Activated naive CD8-positive, alpha-beta T cell treated with anti-CD3 and anti-CD28 coated beads for 36 hours (primary cell): ENCODE measurements at regions not wholly inside any gene's neighbourhood (a gene's known extent, or its start where the extent isn't known, plus 50 kb on each side); places are given as distances from the start of the nearest gene placed in this dataset.
A peak's percentile ranks its signal among the peaks of the same experiment; 100 is the strongest.

ENCODE experiments used
- DNase-seq: peaks from one replicate; pipeline ENCODE4 v3.0.0; 2021
- H3K27ac Mint-ChIP-seq: one replicate; pipeline ENCODE4 v1.8.0; 2022; ENCODE audit warnings: mild to moderate bottlenecking, moderate library complexity, mixed read lengths
- H3K27me3 Mint-ChIP-seq: one replicate; pipeline ENCODE4 v1.8.0; 2022; ENCODE audit warnings: mild to moderate bottlenecking, mixed read lengths
- H3K36me3 Mint-ChIP-seq: one replicate; pipeline ENCODE4 v1.8.0; 2021; ENCODE audit warnings: mild to moderate bottlenecking, mixed read lengths
- H3K4me1 Mint-ChIP-seq: one replicate; pipeline ENCODE4 v1.8.0; 2021; ENCODE audit warnings: mixed read lengths
- H3K4me3 Mint-ChIP-seq: one replicate; pipeline ENCODE4 v1.8.0; 2022; ENCODE audit warnings: mild to moderate bottlenecking, moderate library complexity, mixed read lengths
- H3K9me3 Mint-ChIP-seq: one replicate; pipeline ENCODE4 v1.8.0; 2022; ENCODE audit warnings: mixed read lengths

GRCh38 chr13:73339086-73339485 lies 280.3 kb downstream of the KLF5 start:
- Mint-ChIP-seq H3K4me1 (peaks cover 13% of the 10 kb centered on the region), H3K27me3 (no peaks in the 10 kb centered on the region), H3K36me3 (no peaks in the 10 kb centered on the region), H3K9me3 (no peaks in the 10 kb centered on the region), H3K27ac (no peak overlapping the region), H3K4me3 (no peak overlapping the region)
- no peak for DNase-seq

- peaks cover 13% of the 10 kb centered on the region for H3K4me1 Mint-ChIP-seq
- H3K27ac Mint-ChIP-seq, result no peak overlapping the region
- no peak for DNase-seq
- no peaks in the 10 kb centered on the region for H3K36me3 Mint-ChIP-seq
- H3K9me3 Mint-ChIP-seq, result no peaks in the 10 kb centered on the region
- H3K4me3 Mint-ChIP-seq, result no peak overlapping the region
- H3K27me3 Mint-ChIP-seq, result no peaks in the 10 kb centered on the region
Observed at GRCh38 chr13:73338389-73338788, 279.6 kb downstream of the KLF5 start.

DNA sequence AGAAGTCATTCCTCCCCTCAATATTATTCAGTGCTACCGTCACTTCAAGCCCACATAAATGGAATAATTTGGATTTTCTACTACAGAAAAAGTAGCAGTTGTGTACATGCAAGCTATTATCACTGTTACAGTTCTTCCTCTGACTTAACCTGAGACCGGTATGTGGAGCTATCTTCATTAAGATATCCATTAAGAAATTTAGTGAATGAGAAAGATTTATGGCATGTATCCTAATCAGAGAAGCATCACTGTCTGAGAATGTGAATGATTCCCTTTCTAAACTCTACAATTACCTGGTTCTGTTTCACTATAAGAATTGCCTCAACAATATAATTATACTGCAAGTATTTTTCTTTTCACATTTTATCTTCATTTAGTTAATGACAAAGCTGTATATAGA lies 278.7 kb downstream of the KLF5 start:
- Mint-ChIP-seq H3K4me1 (peaks cover 13% of the 10 kb centered on the region), H3K36me3 (no peaks in the 10 kb centered on the region), H3K27me3 (no peaks in the 10 kb centered on the region), H3K4me3 (no peak overlapping the region), H3K27ac (no peak overlapping the region), H3K9me3 (no peaks in the 10 kb centered on the region)
- no peak for DNase-seq

GRCh38 chr13:73336773-73337172 lies 278.0 kb downstream of the KLF5 start:
- Mint-ChIP-seq H3K27ac (no peak overlapping the region), H3K9me3 (no peaks in the 10 kb centered on the region), H3K27me3 (no peaks in the 10 kb centered on the region), H3K4me3 (no peak overlapping the region), H3K4me1 (peaks cover 13% of the 10 kb centered on the region), H3K36me3 (no peaks in the 10 kb centered on the region)
- DNase-seq, result no peak

DNA sequence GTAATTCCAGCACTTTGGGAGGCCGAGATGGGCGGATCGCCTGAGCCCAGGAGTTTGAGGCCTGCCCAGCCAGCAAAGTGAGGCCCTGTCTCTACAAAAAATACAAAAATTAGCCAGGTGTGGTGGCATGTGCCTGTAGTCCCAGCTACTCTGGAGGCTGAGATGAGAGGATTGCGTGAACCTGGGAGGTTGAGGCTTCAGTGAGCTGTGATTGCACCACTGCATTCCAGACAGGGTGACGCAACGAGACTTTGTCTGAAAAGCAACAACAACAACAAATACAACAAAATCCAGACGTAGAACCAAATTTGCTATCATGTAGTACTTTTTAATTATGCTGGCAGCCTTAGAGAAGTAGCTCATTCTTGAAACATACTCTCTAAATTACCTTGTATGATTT lies 277.1 kb downstream of the KLF5 start:
- no peak for DNase-seq

DNA sequence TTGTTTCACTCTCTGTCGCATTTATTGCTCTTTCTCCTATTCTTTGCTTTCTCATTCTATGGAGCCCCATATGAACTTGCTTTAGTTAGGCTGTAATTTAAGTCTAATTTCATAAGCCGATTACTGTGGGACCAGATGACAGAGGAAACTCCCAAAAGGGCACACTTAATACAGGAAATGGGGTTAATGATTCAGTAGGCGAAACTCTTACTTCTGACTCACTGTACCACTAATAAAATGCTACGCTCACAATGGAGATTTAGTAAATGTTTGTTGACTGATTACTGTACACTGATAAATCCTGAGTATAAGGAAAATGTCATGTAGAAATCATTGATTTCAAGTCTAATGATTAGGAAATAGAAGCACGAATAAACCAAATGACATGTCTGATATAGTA lies 276.4 kb downstream of the KLF5 start:
- Mint-ChIP-seq H3K4me1 (peaks cover 13% of the 10 kb centered on the region), H3K27ac (no peak overlapping the region), H3K36me3 (no peaks in the 10 kb centered on the region), H3K4me3 (no peak overlapping the region), H3K27me3 (no peaks in the 10 kb centered on the region), H3K9me3 (no peaks in the 10 kb centered on the region)
- DNase-seq, result no peak

More for the DNA sequence above, 277.1 kb downstream of the KLF5 start:
- Mint-ChIP-seq H3K27ac (no peak overlapping the region), H3K4me1 (peaks cover 13% of the 10 kb centered on the region), H3K36me3 (no peaks in the 10 kb centered on the region), H3K27me3 (no peaks in the 10 kb centered on the region), H3K4me3 (no peak overlapping the region), H3K9me3 (no peaks in the 10 kb centered on the region)

- Mint-ChIP-seq H3K27ac (peak overlapping the region; percentile 29), H3K36me3 (no peaks in the 10 kb centered on the region), H3K4me1 (peaks cover 13% of the 10 kb centered on the region), H3K4me3 (no peak overlapping the region), H3K27me3 (no peaks in the 10 kb centered on the region), H3K9me3 (no peaks in the 10 kb centered on the region)
- no peak for DNase-seq
Observed at GRCh38 chr13:73334445-73334844, 275.6 kb downstream of the KLF5 start.

GRCh38 chr13:73331556-73331955 lies 272.8 kb downstream of the KLF5 start:
- H3K4me1 Mint-ChIP-seq, result peaks cover 13% of the 10 kb centered on the region
- no peaks in the 10 kb centered on the region for H3K27me3 Mint-ChIP-seq
- H3K9me3 Mint-ChIP-seq, result no peaks in the 10 kb centered on the region
- no peak overlapping the region for H3K4me3 Mint-ChIP-seq
- H3K27ac Mint-ChIP-seq, result no peak overlapping the region
- H3K36me3 Mint-ChIP-seq, result no peaks in the 10 kb centered on the region
- no peak for DNase-seq

- no peak for DNase-seq
Observed at GRCh38 chr13:73329355-73329754, 270.6 kb downstream of the KLF5 start.

GRCh38 chr13:73327579-73327978 lies 268.8 kb downstream of the KLF5 start:
- Mint-ChIP-seq H3K36me3 (no peaks in the 10 kb centered on the region), H3K27me3 (peaks cover 5% of the 10 kb centered on the region), H3K4me3 (no peak overlapping the region), H3K4me1 (no peaks in the 10 kb centered on the region), H3K27ac (no peak overlapping the region), H3K9me3 (no peaks in the 10 kb centered on the region)
- DNase-seq, result no peak

More at GRCh38 chr13:73329355-73329754, 270.6 kb downstream of the KLF5 start:
- Mint-ChIP-seq H3K27ac (no peak overlapping the region), H3K4me1 (peaks cover 1% of the 10 kb centered on the region), H3K9me3 (no peaks in the 10 kb centered on the region), H3K4me3 (no peak overlapping the region), H3K36me3 (no peaks in the 10 kb centered on the region), H3K27me3 (peaks cover 2% of the 10 kb centered on the region)

DNA sequence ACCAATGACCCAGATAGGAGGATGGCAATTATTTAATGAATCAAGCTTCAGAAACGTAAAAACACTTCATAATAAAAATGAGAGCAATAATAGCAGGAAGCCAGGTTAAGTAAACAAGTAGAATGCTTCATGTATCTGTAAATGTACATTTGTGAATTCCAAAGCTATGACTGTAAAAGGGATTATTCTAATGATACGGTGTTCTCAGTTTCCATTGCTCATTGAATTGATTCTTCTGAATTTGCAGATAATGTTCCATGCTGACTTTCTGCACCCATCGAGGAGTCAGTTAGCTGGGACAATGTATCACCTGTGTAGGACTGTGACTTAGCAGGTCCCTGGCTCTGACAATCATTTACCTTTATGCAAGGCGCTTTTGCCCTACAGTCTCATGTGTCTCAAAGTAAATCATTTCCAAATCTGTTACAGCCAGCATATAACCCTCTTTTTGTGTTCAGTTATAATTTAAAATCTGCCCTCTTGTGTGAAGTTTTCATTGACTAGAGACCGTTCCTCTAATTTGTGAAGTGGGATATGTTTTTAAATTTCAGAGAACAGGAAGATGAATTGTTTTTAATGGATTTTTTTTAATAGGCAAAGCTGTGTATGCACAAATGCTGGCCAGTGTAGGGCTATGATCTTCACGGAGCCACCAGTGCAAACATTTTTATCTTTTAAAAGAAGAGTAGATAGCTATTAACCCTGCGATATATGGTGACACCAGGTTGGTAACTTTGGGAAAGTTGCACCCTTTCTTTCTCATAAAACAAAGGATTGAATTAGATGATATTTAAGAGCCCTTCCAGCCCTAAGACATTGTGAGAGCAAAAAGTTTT lies 267.1 kb downstream of the KLF5 start:
- no peaks in the 10 kb centered on the region for H3K36me3 Mint-ChIP-seq
- no peaks in the 10 kb centered on the region for H3K9me3 Mint-ChIP-seq
- H3K4me1 Mint-ChIP-seq, result no peaks in the 10 kb centered on the region
- no peak overlapping the region for H3K27ac Mint-ChIP-seq
- H3K4me3 Mint-ChIP-seq, result no peak overlapping the region
- no peak for DNase-seq
- peaks cover 5% of the 10 kb centered on the region for H3K27me3 Mint-ChIP-seq

DNA sequence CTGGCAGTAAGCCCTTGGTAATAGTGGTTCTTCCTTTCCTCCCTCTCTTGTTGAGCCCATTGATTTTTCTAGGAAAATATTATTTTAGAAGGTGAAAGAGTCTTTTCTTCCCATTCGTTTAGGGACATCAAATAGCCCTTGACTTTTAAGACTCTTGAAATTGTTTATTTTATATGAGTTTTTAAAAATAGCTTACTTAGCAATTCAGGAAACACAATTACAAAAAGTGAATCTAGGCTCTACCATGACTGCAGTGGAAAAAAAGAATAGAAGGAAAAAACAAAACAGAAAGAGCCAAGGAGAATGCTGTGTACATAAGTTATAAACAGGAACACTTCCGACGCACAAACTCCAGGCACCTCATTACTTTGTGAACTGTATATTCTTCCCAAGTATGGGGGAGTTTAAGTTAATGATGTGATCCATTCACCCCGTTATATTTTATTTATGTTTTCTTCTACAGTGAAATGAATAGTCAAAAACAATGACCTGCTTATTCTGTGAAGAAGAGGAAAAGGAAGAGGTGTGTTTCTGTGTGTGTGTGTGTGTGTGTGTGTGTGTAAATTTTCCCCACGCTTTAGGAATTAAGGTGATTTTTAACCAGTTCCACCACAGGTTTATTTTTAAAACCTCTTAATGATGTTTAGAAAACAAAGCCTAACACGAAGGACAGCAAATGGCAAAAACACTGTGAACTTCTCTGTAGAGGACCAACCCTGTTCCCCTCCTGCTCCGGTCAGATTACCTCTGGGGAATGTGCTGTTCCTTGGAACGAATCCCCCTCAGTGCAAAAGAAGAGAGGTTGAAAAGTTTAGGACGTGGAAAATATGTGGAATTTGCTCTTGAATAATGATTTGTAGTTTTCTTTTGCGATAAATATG lies 266.3 kb downstream of the KLF5 start:
- H3K9me3 Mint-ChIP-seq, result no peaks in the 10 kb centered on the region
- no peaks in the 10 kb centered on the region for H3K36me3 Mint-ChIP-seq
- no peak overlapping the region for H3K4me3 Mint-ChIP-seq
- peaks cover 5% of the 10 kb centered on the region for H3K27me3 Mint-ChIP-seq
- no peak for DNase-seq
- no peaks in the 10 kb centered on the region for H3K4me1 Mint-ChIP-seq
- no peak overlapping the region for H3K27ac Mint-ChIP-seq

DNA sequence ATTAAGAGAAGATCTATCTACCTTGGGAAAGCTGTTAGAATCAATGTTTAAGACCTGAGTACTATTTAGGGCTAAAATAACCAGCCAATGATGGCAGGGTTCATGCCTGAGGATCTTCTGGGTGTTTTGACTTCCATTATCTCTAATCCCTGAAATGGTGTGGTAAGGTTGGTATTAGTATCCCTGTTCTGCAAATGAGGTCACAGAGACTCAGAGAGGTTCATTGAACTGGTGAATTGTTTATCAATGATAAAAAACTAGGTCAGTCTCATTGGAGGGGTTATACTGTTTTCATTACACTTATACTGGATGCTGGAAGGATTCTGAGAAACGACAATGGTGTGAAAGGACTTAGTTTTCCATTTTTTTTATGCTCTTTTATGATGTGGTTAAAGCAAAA lies 264.8 kb downstream of the KLF5 start:
- no peak overlapping the region for H3K4me3 Mint-ChIP-seq
- no peaks in the 10 kb centered on the region for H3K4me1 Mint-ChIP-seq
- H3K9me3 Mint-ChIP-seq, result no peaks in the 10 kb centered on the region
- no peak overlapping the region for H3K27ac Mint-ChIP-seq
- H3K27me3 Mint-ChIP-seq, result peaks cover 5% of the 10 kb centered on the region
- H3K36me3 Mint-ChIP-seq, result no peaks in the 10 kb centered on the region
- DNase-seq, result no peak

DNA sequence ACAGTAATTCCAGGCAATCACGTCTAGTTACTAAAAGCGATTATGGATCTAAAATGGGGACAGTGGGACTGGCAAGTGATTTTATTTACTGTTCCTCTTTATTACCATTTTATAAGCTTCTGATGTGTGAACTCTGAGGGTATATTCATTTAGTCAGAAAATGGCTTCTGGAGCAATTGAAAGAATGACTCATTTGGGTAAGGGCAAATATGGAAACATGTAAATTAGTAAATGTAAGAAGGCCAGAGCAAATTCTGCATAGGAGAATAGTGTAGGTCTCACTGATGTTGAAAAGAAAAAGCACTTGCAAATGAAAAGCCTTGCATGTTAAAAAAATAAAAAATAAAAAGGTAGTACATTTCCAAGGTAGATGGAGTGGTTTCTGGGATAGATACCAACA lies 262.2 kb downstream of the KLF5 start:
- Mint-ChIP-seq H3K27ac (no peak overlapping the region), H3K4me3 (no peak overlapping the region)

DNA sequence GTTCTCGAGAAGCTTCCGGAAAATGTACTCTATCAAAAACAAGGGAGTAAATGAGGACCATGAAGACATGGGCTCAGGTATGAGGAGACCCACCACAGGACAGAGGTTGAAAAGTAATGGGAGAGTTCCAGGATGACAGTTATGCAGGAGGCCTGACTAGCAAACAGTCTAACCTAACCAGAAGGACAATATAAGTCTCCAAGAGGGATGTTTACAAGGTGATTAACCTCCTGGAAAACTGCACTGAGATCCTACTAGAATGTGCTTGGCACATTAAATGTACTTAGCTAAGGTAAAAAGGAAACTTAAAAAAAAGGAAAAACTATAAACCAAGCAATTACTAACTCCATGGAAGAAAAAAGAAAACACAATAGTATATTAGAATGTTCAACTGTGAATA lies 258.3 kb downstream of the KLF5 start:
- Mint-ChIP-seq H3K27ac (no peak overlapping the region), H3K36me3 (no peaks in the 10 kb centered on the region), H3K4me3 (no peak overlapping the region), H3K27me3 (no peaks in the 10 kb centered on the region), H3K4me1 (no peaks in the 10 kb centered on the region), H3K9me3 (peaks cover 11% of the 10 kb centered on the region)
- DNase-seq, result no peak

More for the DNA sequence above, 262.2 kb downstream of the KLF5 start:
- no peaks in the 10 kb centered on the region for H3K4me1 Mint-ChIP-seq
- peaks cover 5% of the 10 kb centered on the region for H3K27me3 Mint-ChIP-seq
- H3K36me3 Mint-ChIP-seq, result no peaks in the 10 kb centered on the region
- no peak for DNase-seq
- no peaks in the 10 kb centered on the region for H3K9me3 Mint-ChIP-seq
